ENCODE measurements at regions not wholly inside any gene's neighbourhood (a gene's known extent, or its start where the extent isn't known, plus 50 kb on each side); places are given as distances from the start of the nearest gene placed in this dataset.

DNA sequence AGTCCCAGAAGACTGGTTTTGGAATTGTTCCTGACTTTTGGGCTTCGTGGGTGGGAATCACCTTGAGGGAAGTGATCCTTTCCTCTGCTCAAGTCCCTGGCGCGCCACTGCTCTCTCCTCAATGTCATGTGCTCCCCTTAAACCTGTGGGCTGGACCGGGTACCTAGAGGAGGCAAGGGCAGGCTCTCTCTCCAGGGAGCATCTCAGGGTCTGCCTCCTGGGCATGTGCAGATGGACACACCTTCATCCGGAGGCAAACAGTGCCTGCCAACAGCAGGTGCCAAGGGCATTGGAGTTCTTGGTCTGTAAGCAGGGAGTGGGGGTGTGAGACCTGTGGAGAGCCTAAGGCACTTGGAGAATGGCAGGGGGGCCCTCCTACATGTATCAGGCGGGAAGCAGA, 142.6 kb downstream of the INHBB start:
- TF ChIP-seq, protein P1, sequence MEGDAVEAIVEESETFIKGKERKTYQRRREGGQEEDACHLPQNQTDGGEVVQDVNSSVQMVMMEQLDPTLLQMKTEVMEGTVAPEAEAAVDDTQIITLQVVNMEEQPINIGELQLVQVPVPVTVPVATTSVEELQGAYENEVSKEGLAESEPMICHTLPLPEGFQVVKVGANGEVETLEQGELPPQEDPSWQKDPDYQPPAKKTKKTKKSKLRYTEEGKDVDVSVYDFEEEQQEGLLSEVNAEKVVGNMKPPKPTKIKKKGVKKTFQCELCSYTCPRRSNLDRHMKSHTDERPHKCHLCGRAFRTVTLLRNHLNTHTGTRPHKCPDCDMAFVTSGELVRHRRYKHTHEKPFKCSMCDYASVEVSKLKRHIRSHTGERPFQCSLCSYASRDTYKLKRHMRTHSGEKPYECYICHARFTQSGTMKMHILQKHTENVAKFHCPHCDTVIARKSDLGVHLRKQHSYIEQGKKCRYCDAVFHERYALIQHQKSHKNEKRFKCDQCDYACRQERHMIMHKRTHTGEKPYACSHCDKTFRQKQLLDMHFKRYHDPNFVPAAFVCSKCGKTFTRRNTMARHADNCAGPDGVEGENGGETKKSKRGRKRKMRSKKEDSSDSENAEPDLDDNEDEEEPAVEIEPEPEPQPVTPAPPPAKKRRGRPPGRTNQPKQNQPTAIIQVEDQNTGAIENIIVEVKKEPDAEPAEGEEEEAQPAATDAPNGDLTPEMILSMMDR (IDR thresholded peaks at IDR 0.05; ENCODE audit: low read depth, low read length): no peak
- no peak for DNase-seq (ENCODE audit: extremely low read depth, low read depth)

DNA sequence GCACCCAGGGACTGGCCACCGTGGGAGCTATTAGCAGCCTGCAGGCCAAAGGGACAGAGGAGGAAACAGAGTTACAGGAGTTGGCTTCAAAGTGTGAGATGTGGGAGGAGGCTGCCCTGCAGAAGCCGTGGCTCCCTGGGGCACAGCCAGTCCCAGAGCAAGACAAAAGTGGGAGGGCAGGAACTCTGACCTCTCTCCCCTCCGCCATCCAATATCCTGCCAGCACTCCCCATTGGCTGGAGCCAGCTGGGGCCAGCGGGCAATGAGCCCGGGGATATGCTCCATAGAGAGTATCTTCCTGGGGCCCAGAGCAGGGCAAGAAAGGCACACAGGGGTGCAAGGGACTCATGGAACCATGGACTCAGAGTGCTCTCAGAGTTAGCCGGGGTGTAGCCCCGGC, 143.1 kb downstream of the INHBB start:
- TF ChIP-seq, protein P1 (IDR thresholded peaks at IDR 0.05; ENCODE audit: low read depth, low read length): no peak
- no peak for DNase-seq (ENCODE audit: extremely low read depth, low read depth)

DNA sequence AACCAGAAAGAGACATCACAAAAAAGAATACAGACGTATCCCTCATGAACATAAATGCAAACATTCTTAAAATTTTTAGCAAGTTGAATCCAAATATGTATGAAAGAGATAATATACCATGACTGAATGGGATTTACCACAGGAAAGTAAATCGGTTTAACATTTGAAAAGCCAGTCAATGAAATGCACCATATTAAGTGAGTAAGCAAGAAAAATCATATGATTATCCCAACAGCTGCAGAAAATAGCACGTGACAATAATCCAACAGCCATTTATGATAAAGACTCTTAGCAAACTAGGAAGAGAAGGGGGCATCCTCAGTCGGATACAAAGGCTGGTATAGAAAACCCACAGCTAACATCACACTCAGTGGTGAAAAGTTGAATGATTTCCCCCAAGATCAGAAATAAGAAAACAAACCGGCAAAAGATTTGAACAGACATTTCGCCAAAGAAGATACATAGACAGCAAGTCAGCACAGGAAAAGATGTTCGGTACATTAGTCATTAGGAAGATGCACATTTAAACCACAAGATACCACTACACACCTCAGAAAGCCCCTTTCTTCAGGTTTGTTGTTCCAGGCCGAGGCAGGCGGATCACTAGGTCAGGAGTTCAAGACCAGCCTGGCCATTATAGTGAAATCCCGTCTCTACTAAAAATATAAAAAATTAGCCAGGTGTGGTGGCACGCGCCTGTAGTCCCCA, 144.3 kb downstream of the INHBB start:
- DNase-seq (ENCODE audit: extremely low read depth, low read depth): no peak
- TF ChIP-seq, protein P1 (IDR thresholded peaks at IDR 0.05; ENCODE audit: low read depth, low read length): no peak

DNA sequence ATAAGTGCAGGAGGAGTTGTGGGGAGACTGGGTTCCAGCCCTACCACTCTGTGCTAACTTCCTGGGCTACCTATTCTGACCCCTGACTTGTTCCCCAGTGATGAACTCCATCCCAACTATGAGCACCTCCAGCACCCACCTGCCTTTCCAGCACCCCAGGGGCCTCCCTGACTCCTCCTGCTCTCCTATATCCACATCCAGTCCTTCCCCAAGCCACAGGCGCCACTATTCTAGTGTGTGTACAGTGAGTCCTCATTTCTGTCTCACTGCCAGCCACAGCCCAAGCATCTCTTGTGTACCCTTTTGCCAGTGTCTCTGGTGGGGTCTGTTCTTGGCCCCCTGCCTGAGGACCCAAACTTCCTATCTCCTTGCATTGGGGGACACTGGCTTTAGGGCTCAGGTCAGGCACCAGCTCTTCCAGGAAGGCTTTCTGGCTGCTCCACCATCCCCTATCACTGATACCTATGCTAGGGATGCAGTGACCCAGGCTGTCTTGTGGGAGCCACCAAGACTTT, 145.2 kb downstream of the INHBB start:
- DNase-seq (ENCODE audit: extremely low read depth, low read depth): no peak
- TF ChIP-seq, protein P1 (IDR thresholded peaks at IDR 0.05; ENCODE audit: low read depth, low read length): no peak

DNA sequence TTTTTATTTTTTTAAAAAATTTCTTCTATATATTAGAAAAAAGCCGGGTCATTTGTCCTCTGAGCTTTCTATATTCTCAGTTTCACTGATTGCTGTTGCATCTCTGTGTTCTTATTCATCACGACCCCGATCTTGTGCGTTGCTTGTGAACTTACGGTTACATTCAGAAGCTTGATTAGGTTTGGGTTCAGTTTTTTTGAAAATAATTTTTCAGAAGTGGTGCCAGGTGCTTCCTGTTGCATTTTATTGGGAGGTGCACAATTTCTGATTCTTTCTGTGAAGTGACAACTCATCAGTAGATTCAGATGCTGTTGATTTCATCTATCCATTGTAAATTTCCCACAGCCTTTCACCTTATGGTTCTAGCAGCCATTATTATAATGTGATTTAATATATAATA, 147.3 kb downstream of the INHBB start:
- DNase-seq (ENCODE audit: extremely low read depth, low read depth): no peak
- TF ChIP-seq, protein P1 (IDR thresholded peaks at IDR 0.05; ENCODE audit: low read depth, low read length): no peak

DNA sequence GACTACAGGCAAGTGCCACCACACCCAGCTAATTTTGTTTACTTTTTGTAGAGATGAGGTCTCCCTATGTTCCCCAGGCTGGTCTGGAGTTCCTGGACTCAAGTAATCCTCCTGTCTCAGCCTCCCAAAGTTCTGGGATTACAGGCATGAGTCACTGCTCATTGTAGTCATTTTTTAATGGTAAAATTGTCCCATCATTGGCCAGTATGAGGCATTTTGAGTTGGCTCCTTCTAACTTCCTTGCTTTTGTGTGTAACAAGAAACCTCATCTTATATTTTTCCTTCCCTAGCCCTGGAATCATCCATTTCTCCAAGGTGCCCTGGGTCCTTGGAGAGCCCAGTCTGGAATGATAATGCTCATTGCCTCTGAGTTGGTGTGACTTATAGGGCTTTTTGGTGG, 148.5 kb downstream of the INHBB start:
- DNase-seq (ENCODE audit: extremely low read depth, low read depth): no peak
- TF ChIP-seq, protein P1 (IDR thresholded peaks at IDR 0.05; ENCODE audit: low read depth, low read length): no peak

DNA sequence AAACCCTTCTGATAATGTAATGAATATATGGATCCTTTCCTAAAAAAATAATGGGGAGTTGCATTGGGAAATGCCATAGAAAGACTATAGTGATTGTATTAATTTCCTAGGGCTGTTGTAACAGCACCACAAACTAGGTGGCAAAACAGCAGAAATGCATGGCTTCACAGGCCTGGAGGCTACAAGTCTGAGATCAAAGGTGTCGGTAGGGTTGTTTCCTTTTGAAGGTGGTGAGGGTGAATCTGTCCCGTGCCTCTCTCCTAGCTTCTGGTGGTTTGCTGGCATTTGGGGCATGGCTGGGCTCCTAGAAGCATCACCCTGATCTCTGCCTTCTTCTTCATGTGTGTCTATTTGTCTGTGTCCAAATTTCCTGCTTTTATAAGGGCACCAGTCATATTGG, 149.7 kb downstream of the INHBB start:
- DNase-seq (ENCODE audit: extremely low read depth, low read depth): no peak
- TF ChIP-seq, protein P1 (IDR thresholded peaks at IDR 0.05; ENCODE audit: low read depth, low read length): no peak

Data from AG09319 (cell line).